Uterus (tissue), 2 donors: ENCODE measurements at regions not wholly inside any gene's neighbourhood (a gene's known extent, or its start where the extent isn't known, plus 50 kb on each side); places are given as distances from the start of the nearest gene placed in this dataset.

Source experiments
- CTCF ChIP-seq, 4 experiments: fragments of 200-600 bp in 2 of 4; fragments of 450-650 bp in 2 of 4; sonication (generic) in 2 of 4; IDR thresholded peaks; one replicate each; pipeline ENCODE4 v1.5.1; 2016 to 2019; ENCODE audit warnings: antibody characterized with exemption in 4 of 4, mild to moderate bottlenecking in 2 of 4, moderate library complexity in 1 of 4
- POLR2A ChIP-seq, 2 donors: fragments of 450-650 bp; IDR thresholded peaks; one replicate each; pipeline ENCODE4 v1.6.1; 2016; ENCODE audit warnings: antibody characterized with exemption in 2 of 2, mild to moderate bottlenecking in 1 of 2, moderate library complexity in 1 of 2

- TF ChIP-seq CTCF (IDR thresholded peaks at IDR 0.05) = no peak
- no peak for TF ChIP-seq POLR2A (IDR thresholded peaks at IDR 0.05)
These were observed 343.1 kb upstream of the FRG2C start for GRCh38 chr3:75321060-75321459.
